Activated CD8-positive, alpha-beta T cell treated with anti-CD3 and anti-CD28 coated beads for 36 hours (primary cell): ENCODE measurements at regions not wholly inside any gene's neighbourhood (a gene's known extent, or its start where the extent isn't known, plus 50 kb on each side); places are given as distances from the start of the nearest gene placed in this dataset.

Experiments used
- ATAC-seq: fragments of 200-7000 bp; cut with Tn5 transposase; one replicate; pipeline ENCODE4 v1.10.0; 2021; ENCODE audit warnings: mild to moderate bottlenecking, moderate library complexity
- CTCF ChIA-PET: fragments of 350-600 bp; sonication (Branson Sonifier 250); formaldehyde crosslinking; loops from one replicate; lab custom pipeline; 2021; ENCODE audit warnings: antibody characterized with exemption; lab: Charles Lee
- POLR2A ChIA-PET: fragments of 350-600 bp; sonication (Branson Sonifier 250); formaldehyde crosslinking; loops from one replicate; lab custom pipeline; 2021; ENCODE audit warnings: antibody characterized with exemption; lab: Charles Lee
- DNase-seq: peaks from one replicate; pipeline ENCODE4 v3.0.0-alpha.2; 2020
- H3K27ac Mint-ChIP-seq: one replicate; pipeline ENCODE4 v1.8.0; 2021; ENCODE audit warnings: mild to moderate bottlenecking, mixed read lengths
- H3K27me3 Mint-ChIP-seq: one replicate; pipeline ENCODE4 v1.8.0; 2021; ENCODE audit warnings: mixed read lengths
- H3K36me3 Mint-ChIP-seq: one replicate; pipeline ENCODE4 v1.8.0; 2021; ENCODE audit warnings: low read depth, mixed read lengths
- H3K4me1 Mint-ChIP-seq: one replicate; pipeline ENCODE4 v1.8.0; 2021; ENCODE audit warnings: low read depth, mixed read lengths
- H3K4me3 Mint-ChIP-seq: one replicate; pipeline ENCODE4 v1.8.0; 2021; ENCODE audit warnings: mild to moderate bottlenecking, moderate library complexity, mixed read lengths
- H3K9me3 Mint-ChIP-seq: one replicate; pipeline ENCODE4 v1.8.0; 2021; ENCODE audit warnings: mixed read lengths
- CTCF ChIP-seq: fragments of 200-600 bp; IDR thresholded peaks from one replicate; pipeline ENCODE4 v1.8.0; 2022; ENCODE audit warnings: antibody characterized with exemption, mild to moderate bottlenecking
- intact Hi-C: fragments of 100-400 bp; cut with micrococcal nuclease; formaldehyde crosslinking; loops from one replicate; pipeline ENCODE4 v1.10.0; 2022

DNA sequence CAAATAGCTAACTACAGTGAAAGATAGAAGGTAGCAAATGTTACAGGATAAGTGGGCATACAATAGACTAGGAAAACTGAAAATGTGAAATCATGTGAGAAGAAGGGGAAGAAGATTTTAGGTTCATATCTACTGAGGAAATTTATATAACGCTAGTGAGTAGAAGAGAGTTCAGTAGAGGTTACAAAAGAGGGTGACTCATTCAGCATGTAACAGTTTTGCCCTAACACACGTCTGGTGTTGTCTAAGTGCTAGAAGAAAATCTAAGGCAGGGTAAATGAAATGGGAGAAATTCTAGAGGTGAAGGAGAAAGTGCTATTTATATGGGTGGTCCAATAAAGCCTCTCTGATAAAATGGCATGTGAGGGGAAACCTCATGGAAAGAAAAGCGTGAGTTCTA lies 731.4 kb upstream of the POT1 start:
- Mint-ChIP-seq H3K4me1 (no peaks in the 10 kb centered on the region), H3K36me3 (no peaks in the 10 kb centered on the region), H3K4me3 (no peak overlapping the region), H3K27me3 (no peaks in the 10 kb centered on the region), H3K9me3 (peaks cover 2% of the 10 kb centered on the region), H3K27ac (no peak overlapping the region)
- DNase-seq (no peak), ATAC-seq (no peak)
- ChIA-PET POLR2A (no interaction called here), CTCF (no interaction called here)
- TF ChIP-seq CTCF = no peak
- intact Hi-C loops = no loop called here

GRCh38 chr7:125654076-125654475 lies 724.5 kb upstream of the POT1 start:
- H3K27me3 Mint-ChIP-seq = no peaks in the 10 kb centered on the region
- no peak for TF ChIP-seq CTCF
- POLR2A ChIA-PET = no interaction called here
- no peak for ATAC-seq
- H3K4me1 Mint-ChIP-seq = no peaks in the 10 kb centered on the region
- intact Hi-C loops = no loop called here
- no peak overlapping the region for H3K27ac Mint-ChIP-seq
- DNase-seq = no peak
- H3K9me3 Mint-ChIP-seq = peaks cover 9% of the 10 kb centered on the region
- H3K4me3 Mint-ChIP-seq = no peak overlapping the region
- no peaks in the 10 kb centered on the region for H3K36me3 Mint-ChIP-seq
- CTCF ChIA-PET = no interaction called here

DNA sequence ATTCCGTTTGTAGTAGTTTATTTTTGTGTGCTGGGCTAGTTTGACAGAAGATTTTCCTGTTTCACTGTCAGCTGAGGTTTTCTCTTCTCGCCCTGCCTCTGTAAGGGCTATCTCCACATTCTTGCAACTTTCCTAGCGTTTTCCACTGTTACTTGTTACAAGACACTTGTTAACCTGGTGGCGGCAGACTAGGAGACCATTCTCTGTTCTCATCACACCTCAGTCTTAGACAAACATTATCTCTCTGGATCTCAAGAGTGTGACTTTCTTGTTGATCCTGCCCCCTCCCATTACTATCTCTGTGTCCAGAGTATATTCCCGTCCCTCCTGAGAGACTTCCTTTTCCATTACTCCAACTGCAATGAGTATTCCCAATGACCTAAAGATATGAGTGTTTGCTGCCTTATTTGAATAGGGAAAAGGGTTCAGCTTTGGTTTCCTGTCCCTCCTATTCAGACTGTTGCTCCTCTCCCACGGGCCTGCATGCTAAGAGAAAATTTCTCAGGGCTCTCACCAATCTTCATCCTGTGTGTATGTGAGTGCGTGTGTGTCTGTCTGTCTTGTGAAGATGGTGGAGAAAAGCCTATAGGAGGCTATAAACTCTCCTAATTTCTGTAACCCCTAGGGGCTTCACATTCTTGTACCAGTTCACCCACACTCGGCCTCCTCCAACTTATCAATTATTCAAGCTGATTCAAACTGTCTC lies 722.4 kb upstream of the POT1 start:
- intact Hi-C loops = no loop called here
- no peak overlapping the region for H3K4me3 Mint-ChIP-seq
- TF ChIP-seq CTCF = no peak
- no peaks in the 10 kb centered on the region for H3K4me1 Mint-ChIP-seq
- DNase-seq (no peak), ATAC-seq (no peak)
- H3K9me3 Mint-ChIP-seq = peaks cover 11% of the 10 kb centered on the region
- H3K27ac Mint-ChIP-seq = no peak overlapping the region
- H3K27me3 Mint-ChIP-seq = no peaks in the 10 kb centered on the region
- ChIA-PET POLR2A (no interaction called here), CTCF (no interaction called here)
- no peaks in the 10 kb centered on the region for H3K36me3 Mint-ChIP-seq

- TF ChIP-seq CTCF = no peak
Observed at GRCh38 chr7:125648543-125648942, 718.9 kb upstream of the POT1 start.

DNA sequence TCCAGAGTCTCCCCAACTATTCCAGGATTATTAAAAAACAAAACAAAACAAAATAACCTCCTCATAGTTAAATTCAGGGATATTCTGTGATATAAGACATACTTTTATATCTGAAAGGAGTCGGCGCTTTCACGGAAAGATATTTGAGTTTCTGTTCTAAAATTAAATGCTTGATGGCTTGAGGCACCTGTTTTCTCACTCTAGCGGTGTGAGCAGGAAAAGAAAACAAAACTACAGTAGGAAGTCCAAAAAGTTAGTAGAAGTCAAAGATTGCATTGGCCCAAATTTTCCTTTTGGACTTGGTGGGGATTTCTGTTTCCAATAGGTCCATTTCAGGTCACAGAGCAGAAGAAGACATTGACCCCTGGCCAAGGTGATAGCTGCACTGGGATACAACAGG lies 716.1 kb upstream of the POT1 start:
- Mint-ChIP-seq H3K4me1 (no peaks in the 10 kb centered on the region), H3K4me3 (no peak overlapping the region), H3K36me3 (no peaks in the 10 kb centered on the region), H3K9me3 (peaks cover 9% of the 10 kb centered on the region), H3K27ac (no peak overlapping the region), H3K27me3 (no peaks in the 10 kb centered on the region)
- intact Hi-C loops = no loop called here
- ATAC-seq (no peak), DNase-seq (no peak)
- TF ChIP-seq CTCF = no peak
- CTCF ChIA-PET = no interaction called here
- POLR2A ChIA-PET = no interaction called here

More at GRCh38 chr7:125648543-125648942, 718.9 kb upstream of the POT1 start:
- no peak for DNase-seq
- H3K27ac Mint-ChIP-seq = no peak overlapping the region
- no peaks in the 10 kb centered on the region for H3K27me3 Mint-ChIP-seq
- ATAC-seq = no peak
- POLR2A ChIA-PET = no interaction called here
- H3K4me1 Mint-ChIP-seq = no peaks in the 10 kb centered on the region
- CTCF ChIA-PET = no interaction called here
- H3K36me3 Mint-ChIP-seq = no peaks in the 10 kb centered on the region
- intact Hi-C loops = no loop called here
- peaks cover 7% of the 10 kb centered on the region for H3K9me3 Mint-ChIP-seq
- H3K4me3 Mint-ChIP-seq = no peak overlapping the region
